HG03565 (cell line): ENCODE measurements at regions not wholly inside any gene's neighbourhood (a gene's known extent, or its start where the extent isn't known, plus 50 kb on each side); places are given as distances from the start of the nearest gene placed in this dataset.

Experiments
- ATAC-seq: cut with Tn5 transposase; IDR thresholded peaks from one replicate; pipeline ENCODE4 v1.9.1; 2021; ENCODE audit warnings: mild to moderate bottlenecking, moderate library complexity; ENCODE audit not compliant: unreplicated experiment

GRCh38 chr3:118541796-118542195 lies 492.9 kb downstream of the IGSF11 start:
- ATAC-seq = no peak

GRCh38 chr3:118543832-118544231 lies 490.8 kb downstream of the IGSF11 start:
- ATAC-seq = no peak

- no peak for ATAC-seq
Measured at GRCh38 chr3:118544458-118544857, 490.2 kb downstream of the IGSF11 start.

- no peak for ATAC-seq
Measured at GRCh38 chr3:118548434-118548833, 486.2 kb downstream of the IGSF11 start.

GRCh38 chr3:118550122-118550521 lies 484.5 kb downstream of the IGSF11 start:
- ATAC-seq = no peak

- no peak for ATAC-seq
Measured at GRCh38 chr3:118550556-118550955, 484.1 kb downstream of the IGSF11 start.

- no peak for ATAC-seq
Measured at GRCh38 chr3:118554148-118554838, 480.4 kb downstream of the IGSF11 start.

GRCh38 chr3:118556983-118557382 lies 477.7 kb downstream of the IGSF11 start:
- no peak for ATAC-seq

GRCh38 chr3:118557513-118557912 lies 477.1 kb downstream of the IGSF11 start:
- ATAC-seq = no peak

GRCh38 chr3:118559286-118559685 lies 475.4 kb downstream of the IGSF11 start:
- ATAC-seq = no peak

- no peak for ATAC-seq
Measured at GRCh38 chr3:118564800-118565199, 469.8 kb downstream of the IGSF11 start.

GRCh38 chr3:118573912-118574311 lies 460.7 kb downstream of the IGSF11 start:
- no peak for ATAC-seq

- no peak for ATAC-seq
Measured at GRCh38 chr3:118577055-118577777, 457.4 kb downstream of the IGSF11 start.

GRCh38 chr3:118578559-118578958 lies 456.1 kb downstream of the IGSF11 start:
- ATAC-seq = no peak

- no peak for ATAC-seq
Measured at GRCh38 chr3:118587037-118587741, 447.5 kb downstream of the IGSF11 start.

- ATAC-seq = no peak
Measured at GRCh38 chr3:118587847-118588246, 446.8 kb downstream of the IGSF11 start.

GRCh38 chr3:118593277-118593670 lies 441.4 kb downstream of the IGSF11 start:
- ATAC-seq = no peak

- ATAC-seq = no peak
Measured at GRCh38 chr3:118597184-118597583, 437.5 kb downstream of the IGSF11 start.

GRCh38 chr3:118607915-118608820 lies 426.5 kb downstream of the IGSF11 start:
- no peak for ATAC-seq

- ATAC-seq = no peak
Measured at GRCh38 chr3:118618247-118619040, 416.2 kb downstream of the IGSF11 start.
